ENCODE measurements at regions not wholly inside any gene's neighbourhood (a gene's known extent, or its start where the extent isn't known, plus 50 kb on each side); places are given as distances from the start of the nearest gene placed in this dataset.

GRCh38 chr12:118780939-118781338 is 200.4 kb upstream of the SRRM4 start (continued):
- TF ChIP-seq MIXL1 (CRISPR knock-in tag; IDR thresholded peaks at IDR 0.05) (peak; percentile 74), ZNF230 (CRISPR knock-in tag; IDR thresholded peaks at IDR 0.05) (no peak), MZF1 (CRISPR knock-in tag; IDR thresholded peaks at IDR 0.05; ENCODE audit: borderline replicate concordance) (no peak), RARA (CRISPR knock-in tag; IDR thresholded peaks at IDR 0.05) (peak; percentile 81), ZMAT3 (CRISPR knock-in tag; conservative IDR thresholded peaks at IDR 0.05) (no peak), SAP130 (CRISPR knock-in tag; IDR thresholded peaks at IDR 0.05; ENCODE audit: low read depth) (peak; percentile 31; the same call in 1 of the 2 replicates), TBL1XR1 (IDR thresholded peaks at IDR 0.05; ENCODE audit: borderline replicate concordance, low read length, partially characterized antibody) (peak; percentile 51), RORA (CRISPR knock-in tag; IDR thresholded peaks at IDR 0.05) (peak; percentile 93; the same call in 1 of the 2 replicates), IRX3 (CRISPR knock-in tag; IDR thresholded peaks at IDR 0.05; ENCODE audit: borderline replicate concordance, low read depth) (no peak), RXRA (CRISPR knock-in tag; IDR thresholded peaks at IDR 0.05) (peak; percentile 34; the same call in 1 of the 2 replicates), MED8 (CRISPR knock-in tag; IDR thresholded peaks at IDR 0.05; ENCODE audit: insufficient replicate concordance) (peak; percentile 58), ERF (CRISPR knock-in tag; IDR thresholded peaks at IDR 0.05) (0 out of 2 replicates have a peak, but pooled peaks have one; percentile 40), MXD1 (CRISPR knock-in tag; IDR thresholded peaks at IDR 0.05) (no peak), ZBTB25 (CRISPR knock-in tag; IDR thresholded peaks at IDR 0.05) (no peak), CREM (IDR thresholded peaks at IDR 0.05) (peak; percentile 53; the same call in 1 of the 2 replicates), CREM (CRISPR knock-in tag; IDR thresholded peaks at IDR 0.05) (no peak)
- TF ChIP-seq, protein P1, sequence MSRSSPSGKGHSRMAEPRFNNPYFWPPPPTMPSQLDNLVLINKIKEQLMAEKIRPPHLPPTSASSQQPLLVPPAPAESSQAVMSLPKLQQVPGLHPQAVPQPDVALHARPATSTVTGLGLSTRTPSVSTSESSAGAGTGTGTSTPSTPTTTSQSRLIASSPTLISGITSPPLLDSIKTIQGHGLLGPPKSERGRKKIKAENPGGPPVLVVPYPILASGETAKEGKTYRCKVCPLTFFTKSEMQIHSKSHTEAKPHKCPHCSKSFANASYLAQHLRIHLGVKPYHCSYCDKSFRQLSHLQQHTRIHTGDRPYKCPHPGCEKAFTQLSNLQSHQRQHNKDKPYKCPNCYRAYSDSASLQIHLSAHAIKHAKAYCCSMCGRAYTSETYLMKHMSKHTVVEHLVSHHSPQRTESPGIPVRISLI (CRISPR knock-in tag; IDR thresholded peaks at IDR 0.05; ENCODE audit: borderline replicate concordance) = no peak
- TF ChIP-seq, protein P2, sequence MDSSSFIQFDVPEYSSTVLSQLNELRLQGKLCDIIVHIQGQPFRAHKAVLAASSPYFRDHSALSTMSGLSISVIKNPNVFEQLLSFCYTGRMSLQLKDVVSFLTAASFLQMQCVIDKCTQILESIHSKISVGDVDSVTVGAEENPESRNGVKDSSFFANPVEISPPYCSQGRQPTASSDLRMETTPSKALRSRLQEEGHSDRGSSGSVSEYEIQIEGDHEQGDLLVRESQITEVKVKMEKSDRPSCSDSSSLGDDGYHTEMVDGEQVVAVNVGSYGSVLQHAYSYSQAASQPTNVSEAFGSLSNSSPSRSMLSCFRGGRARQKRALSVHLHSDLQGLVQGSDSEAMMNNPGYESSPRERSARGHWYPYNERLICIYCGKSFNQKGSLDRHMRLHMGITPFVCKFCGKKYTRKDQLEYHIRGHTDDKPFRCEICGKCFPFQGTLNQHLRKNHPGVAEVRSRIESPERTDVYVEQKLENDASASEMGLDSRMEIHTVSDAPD (CRISPR knock-in tag; IDR thresholded peaks at IDR 0.05) = 0 out of 2 replicates have a peak, but pooled peaks have one; percentile 53
- TF ChIP-seq, protein P3, sequence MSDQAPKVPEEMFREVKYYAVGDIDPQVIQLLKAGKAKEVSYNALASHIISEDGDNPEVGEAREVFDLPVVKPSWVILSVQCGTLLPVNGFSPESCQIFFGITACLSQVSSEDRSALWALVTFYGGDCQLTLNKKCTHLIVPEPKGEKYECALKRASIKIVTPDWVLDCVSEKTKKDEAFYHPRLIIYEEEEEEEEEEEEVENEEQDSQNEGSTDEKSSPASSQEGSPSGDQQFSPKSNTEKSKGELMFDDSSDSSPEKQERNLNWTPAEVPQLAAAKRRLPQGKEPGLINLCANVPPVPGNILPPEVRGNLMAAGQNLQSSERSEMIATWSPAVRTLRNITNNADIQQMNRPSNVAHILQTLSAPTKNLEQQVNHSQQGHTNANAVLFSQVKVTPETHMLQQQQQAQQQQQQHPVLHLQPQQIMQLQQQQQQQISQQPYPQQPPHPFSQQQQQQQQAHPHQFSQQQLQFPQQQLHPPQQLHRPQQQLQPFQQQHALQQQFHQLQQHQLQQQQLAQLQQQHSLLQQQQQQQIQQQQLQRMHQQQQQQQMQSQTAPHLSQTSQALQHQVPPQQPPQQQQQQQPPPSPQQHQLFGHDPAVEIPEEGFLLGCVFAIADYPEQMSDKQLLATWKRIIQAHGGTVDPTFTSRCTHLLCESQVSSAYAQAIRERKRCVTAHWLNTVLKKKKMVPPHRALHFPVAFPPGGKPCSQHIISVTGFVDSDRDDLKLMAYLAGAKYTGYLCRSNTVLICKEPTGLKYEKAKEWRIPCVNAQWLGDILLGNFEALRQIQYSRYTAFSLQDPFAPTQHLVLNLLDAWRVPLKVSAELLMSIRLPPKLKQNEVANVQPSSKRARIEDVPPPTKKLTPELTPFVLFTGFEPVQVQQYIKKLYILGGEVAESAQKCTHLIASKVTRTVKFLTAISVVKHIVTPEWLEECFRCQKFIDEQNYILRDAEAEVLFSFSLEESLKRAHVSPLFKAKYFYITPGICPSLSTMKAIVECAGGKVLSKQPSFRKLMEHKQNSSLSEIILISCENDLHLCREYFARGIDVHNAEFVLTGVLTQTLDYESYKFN (CRISPR knock-in tag; conservative IDR thresholded peaks at IDR 0.05) = peak; percentile 75
